Stimulated activated CD8-positive, alpha-beta memory T cell treated with anti-CD3 and anti-CD28 coated beads, Interleukin-12 subunit alpha, Interleukin-12 subunit beta, amount 100 ng/mL, for 1 hour (primary cell): ENCODE measurements at regions not wholly inside any gene's neighbourhood (a gene's known extent, or its start where the extent isn't known, plus 50 kb on each side); places are given as distances from the start of the nearest gene placed in this dataset.

Experiments used
- DNase-seq: peaks from one replicate; pipeline ENCODE4 v3.0.0-alpha.2; 2020; ENCODE audit warnings: low read depth

GRCh38 chr9:74245866-74246497, 251.2 kb upstream of the RORB start:
- no peak for DNase-seq

DNA sequence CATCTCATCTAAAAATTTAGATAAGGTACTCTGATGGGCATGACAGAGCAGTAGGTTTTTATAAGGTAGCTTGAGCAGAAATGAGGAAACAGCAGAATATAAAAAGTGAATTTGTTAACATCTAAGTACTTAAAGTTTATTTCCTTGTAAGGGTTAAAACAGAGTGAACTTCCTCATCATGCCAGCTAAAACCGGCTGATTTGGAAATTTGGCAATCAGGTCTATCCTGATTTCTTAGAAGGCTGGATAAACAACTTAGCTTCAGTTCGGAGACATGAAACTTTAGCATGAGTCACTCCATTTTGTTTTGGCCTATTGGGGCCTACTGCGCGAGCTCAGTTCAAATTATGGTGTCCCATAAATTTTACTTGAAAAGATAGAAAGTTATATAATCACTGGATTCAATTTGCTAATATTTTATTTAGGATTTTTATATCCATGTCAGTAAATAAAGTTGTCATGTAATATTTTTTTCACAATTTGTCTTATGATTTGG, 241.6 kb upstream of the RORB start:
- DNase-seq: no peak

GRCh38 chr9:74275872-74276508, 221.1 kb upstream of the RORB start:
- DNase-seq: no peak

GRCh38 chr9:74277532-74277931, 219.6 kb upstream of the RORB start:
- DNase-seq: peak; percentile 3

DNA sequence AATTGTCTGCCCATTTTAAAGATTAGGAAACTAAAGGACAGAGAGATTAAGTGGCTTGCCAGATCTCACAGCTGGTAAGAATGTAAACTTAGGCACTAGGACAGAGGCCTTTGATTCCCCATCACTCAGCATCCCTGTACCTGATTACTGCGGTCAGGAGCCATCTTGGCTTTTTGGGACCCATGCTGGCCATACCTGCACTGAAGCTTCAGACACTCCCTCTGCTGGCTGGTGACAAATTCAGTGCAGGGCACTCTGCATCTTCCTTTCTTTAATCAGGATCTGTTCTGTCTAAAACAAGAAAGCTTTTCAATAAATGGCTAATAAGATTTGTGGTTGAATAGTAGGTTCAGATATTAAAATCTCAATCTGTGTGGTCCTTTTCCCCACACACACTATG, 215.5 kb upstream of the RORB start:
- no peak for DNase-seq

- no peak for DNase-seq
Observed at GRCh38 chr9:74282526-74283253, 214.4 kb upstream of the RORB start.

DNA sequence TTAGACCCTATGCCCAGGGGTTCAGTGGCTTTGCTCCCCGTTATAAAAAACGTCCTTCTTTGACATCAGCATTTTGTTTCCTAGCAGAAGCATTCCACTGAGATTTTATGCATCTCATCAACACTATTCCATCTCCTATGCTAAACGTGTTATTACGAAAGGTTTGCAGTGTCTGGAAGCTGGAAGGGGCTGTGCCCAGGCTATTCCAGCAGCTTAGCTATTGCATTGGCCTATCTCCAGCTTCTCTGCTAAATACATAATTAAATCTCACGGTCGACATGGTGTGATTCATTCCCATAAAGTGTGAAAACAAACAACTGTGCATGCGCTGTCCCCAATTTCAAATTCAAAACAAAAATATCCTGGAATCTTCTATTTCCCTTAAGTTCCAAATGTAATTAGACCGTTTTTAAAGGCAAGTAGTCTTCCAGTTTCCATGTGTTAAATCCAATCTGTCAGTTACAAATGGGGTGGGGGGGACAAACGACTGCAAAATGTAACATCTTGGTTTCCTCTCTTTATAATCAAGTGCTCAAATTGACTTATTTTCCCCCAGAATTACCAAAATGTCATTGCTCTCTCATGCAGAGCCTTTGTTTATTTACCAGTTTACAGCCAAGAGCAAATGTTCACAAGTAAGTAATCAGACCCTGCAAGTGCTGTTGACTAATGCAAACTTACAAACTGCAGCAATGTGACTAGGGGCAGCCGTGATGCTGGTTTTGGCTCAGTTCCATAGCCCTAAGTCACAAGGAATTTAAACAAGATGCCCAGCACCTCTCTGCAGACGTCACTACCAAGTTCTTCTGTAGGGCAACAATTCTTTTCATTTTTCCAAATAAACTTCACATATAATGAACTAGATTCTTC, 212.3 kb upstream of the RORB start:
- DNase-seq: no peak

- no peak for DNase-seq
Observed at GRCh38 chr9:74293479-74293878, 203.7 kb upstream of the RORB start.

- no peak for DNase-seq
Observed at GRCh38 chr9:74303945-74304344, 193.2 kb upstream of the RORB start.

GRCh38 chr9:74304598-74304997, 192.5 kb upstream of the RORB start:
- no peak for DNase-seq

DNA sequence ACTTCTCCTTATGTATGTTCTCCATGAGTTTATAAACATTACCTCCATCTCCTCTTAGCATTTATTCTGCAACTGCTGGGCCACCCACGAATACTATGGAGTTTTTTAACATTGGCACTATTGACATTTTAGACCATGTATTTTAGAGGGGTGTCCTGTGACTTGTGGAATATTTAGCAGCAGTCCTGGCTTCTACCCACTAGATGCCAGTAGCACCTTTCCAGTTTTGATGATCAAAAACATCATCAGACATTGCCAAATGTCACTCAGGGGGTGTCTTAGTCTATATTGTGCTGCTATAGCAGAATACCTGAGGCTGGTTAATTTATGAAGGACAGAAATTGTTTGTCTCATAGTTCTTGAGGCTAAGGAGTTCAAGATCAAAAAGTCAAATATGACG, 187.5 kb upstream of the RORB start:
- no peak for DNase-seq

DNA sequence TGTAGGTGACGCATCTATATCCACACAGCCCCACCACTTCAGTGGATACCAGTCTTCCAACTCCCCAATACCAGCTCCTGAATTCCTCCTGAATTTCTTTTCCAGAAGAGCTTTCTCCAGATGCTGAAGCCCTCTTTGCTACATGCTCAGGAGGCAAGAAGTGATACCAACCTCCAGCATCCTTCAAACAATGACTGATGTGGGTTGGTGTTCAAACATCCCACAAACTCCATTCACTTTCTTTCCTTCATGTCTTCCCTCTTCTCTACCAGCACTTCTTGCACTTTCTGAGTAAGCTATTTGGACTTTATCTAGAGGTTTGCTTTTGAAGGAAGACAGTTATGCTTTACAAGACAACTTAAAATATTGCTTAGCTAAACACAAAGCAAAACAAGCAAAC, 179.9 kb upstream of the RORB start:
- DNase-seq: no peak

DNA sequence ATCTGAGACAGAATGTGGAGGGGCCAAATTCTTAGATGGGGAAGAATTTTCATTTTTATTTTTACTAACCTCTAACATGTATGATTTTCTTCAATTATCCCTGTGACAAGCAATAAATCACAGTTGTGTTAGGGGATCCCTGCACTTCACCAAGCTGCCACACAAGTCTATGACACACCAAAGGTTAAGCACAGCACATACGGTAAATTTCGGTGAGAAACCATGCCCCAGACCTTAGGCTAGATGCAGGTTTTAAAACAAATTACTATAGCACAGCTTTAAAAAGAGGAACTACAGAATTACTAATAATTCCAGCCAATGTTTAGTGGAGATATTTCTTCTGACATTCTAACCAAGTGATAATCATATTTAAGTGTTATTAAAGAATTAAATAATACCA, 175.7 kb upstream of the RORB start:
- DNase-seq: no peak

GRCh38 chr9:74322661-74323314, 174.3 kb upstream of the RORB start:
- DNase-seq: no peak

- no peak for DNase-seq
Observed at GRCh38 chr9:74330487-74331214, 166.5 kb upstream of the RORB start.

DNA sequence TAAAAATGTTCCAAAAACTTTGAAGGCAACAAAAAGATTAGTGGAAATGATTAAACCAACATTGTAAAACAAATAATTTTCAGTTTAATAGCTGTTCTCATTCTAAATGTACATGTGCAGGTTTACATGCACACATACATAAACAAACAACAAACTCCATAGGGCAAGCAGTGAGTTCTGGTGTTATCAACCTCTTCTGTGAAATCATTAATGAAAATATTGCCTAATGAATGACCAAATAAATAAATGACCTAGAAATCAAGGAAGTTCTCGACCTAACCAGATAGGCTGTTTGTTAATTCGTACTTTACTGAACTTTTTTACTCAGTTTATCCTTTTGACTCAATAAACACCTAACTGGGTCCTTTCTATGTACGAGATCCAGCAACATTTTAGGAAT, 165.5 kb upstream of the RORB start:
- no peak for DNase-seq

GRCh38 chr9:74333384-74334032, 163.6 kb upstream of the RORB start:
- no peak for DNase-seq

DNA sequence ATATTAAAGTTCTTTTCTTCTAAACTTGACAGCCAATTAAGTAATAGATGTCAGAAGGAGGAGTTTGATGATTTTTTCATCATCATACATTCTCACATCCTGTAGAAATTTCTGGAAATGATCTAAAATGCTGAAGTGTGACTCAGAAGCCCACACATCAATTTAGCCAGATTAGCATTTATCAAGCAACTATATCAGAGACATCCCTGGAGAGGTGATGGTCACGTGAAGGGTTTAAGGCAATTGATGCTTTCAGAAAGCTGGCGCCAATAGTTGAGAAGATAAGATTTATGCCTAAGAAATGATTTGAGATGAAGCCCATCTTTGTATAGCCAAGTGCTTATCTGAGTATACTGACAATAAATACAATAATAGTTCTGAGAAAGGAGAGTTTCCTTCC, 162.9 kb upstream of the RORB start:
- no peak for DNase-seq

DNA sequence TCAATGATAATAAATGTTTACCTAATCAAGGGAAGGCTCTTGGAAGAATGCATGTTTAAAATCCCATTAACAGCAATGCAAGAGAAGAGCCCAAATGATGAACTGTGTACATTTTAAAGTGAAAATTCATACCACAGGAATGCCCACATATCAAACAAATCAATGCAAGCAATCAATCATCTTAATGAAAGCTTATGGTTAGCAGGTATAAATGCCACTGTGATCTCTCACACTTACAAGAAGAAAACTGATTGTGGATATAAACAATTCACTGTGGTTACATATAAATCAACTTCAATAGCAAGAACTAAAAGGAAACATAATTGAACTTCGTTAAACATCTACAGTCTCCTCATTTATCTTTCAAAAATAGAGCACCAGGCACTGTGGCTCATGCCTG, 161.0 kb upstream of the RORB start:
- DNase-seq: no peak

- DNase-seq: no peak
Observed at GRCh38 chr9:74348777-74349176, 148.4 kb upstream of the RORB start.

- no peak for DNase-seq
Observed at GRCh38 chr9:74355107-74355506, 142.0 kb upstream of the RORB start.
